H1 (cell line): ENCODE measurements at regions not wholly inside any gene's neighbourhood (a gene's known extent, or its start where the extent isn't known, plus 50 kb on each side); places are given as distances from the start of the nearest gene placed in this dataset.

Experiments
- EGR1 ChIP-seq: IDR thresholded peaks from 2 replicates; pipeline ENCODE4 v1.6.1; 2011; ENCODE audit warnings: low read depth, low read length, borderline replicate concordance
- EZH2 ChIP-seq: fragments of 200-600 bp; sonication (generic); IDR thresholded peaks from 2 replicates; pipeline ENCODE4 v1.7.1; 2012; ENCODE audit warnings: low read depth, mild to moderate bottlenecking, moderate library complexity, low read length, inconsistent platforms; ENCODE audit not compliant: severe bottlenecking
- TF ChIP-seq, protein P1 (sequence below): fragments of 300-600 bp; sonication (generic); IDR thresholded peaks from 2 replicates; pipeline ENCODE4 v1.7.1; 2012; ENCODE audit warnings: low read length, moderate library complexity, mild to moderate bottlenecking, inconsistent platforms; ENCODE audit not compliant: insufficient replicate concordance

- TF ChIP-seq, protein P1, sequence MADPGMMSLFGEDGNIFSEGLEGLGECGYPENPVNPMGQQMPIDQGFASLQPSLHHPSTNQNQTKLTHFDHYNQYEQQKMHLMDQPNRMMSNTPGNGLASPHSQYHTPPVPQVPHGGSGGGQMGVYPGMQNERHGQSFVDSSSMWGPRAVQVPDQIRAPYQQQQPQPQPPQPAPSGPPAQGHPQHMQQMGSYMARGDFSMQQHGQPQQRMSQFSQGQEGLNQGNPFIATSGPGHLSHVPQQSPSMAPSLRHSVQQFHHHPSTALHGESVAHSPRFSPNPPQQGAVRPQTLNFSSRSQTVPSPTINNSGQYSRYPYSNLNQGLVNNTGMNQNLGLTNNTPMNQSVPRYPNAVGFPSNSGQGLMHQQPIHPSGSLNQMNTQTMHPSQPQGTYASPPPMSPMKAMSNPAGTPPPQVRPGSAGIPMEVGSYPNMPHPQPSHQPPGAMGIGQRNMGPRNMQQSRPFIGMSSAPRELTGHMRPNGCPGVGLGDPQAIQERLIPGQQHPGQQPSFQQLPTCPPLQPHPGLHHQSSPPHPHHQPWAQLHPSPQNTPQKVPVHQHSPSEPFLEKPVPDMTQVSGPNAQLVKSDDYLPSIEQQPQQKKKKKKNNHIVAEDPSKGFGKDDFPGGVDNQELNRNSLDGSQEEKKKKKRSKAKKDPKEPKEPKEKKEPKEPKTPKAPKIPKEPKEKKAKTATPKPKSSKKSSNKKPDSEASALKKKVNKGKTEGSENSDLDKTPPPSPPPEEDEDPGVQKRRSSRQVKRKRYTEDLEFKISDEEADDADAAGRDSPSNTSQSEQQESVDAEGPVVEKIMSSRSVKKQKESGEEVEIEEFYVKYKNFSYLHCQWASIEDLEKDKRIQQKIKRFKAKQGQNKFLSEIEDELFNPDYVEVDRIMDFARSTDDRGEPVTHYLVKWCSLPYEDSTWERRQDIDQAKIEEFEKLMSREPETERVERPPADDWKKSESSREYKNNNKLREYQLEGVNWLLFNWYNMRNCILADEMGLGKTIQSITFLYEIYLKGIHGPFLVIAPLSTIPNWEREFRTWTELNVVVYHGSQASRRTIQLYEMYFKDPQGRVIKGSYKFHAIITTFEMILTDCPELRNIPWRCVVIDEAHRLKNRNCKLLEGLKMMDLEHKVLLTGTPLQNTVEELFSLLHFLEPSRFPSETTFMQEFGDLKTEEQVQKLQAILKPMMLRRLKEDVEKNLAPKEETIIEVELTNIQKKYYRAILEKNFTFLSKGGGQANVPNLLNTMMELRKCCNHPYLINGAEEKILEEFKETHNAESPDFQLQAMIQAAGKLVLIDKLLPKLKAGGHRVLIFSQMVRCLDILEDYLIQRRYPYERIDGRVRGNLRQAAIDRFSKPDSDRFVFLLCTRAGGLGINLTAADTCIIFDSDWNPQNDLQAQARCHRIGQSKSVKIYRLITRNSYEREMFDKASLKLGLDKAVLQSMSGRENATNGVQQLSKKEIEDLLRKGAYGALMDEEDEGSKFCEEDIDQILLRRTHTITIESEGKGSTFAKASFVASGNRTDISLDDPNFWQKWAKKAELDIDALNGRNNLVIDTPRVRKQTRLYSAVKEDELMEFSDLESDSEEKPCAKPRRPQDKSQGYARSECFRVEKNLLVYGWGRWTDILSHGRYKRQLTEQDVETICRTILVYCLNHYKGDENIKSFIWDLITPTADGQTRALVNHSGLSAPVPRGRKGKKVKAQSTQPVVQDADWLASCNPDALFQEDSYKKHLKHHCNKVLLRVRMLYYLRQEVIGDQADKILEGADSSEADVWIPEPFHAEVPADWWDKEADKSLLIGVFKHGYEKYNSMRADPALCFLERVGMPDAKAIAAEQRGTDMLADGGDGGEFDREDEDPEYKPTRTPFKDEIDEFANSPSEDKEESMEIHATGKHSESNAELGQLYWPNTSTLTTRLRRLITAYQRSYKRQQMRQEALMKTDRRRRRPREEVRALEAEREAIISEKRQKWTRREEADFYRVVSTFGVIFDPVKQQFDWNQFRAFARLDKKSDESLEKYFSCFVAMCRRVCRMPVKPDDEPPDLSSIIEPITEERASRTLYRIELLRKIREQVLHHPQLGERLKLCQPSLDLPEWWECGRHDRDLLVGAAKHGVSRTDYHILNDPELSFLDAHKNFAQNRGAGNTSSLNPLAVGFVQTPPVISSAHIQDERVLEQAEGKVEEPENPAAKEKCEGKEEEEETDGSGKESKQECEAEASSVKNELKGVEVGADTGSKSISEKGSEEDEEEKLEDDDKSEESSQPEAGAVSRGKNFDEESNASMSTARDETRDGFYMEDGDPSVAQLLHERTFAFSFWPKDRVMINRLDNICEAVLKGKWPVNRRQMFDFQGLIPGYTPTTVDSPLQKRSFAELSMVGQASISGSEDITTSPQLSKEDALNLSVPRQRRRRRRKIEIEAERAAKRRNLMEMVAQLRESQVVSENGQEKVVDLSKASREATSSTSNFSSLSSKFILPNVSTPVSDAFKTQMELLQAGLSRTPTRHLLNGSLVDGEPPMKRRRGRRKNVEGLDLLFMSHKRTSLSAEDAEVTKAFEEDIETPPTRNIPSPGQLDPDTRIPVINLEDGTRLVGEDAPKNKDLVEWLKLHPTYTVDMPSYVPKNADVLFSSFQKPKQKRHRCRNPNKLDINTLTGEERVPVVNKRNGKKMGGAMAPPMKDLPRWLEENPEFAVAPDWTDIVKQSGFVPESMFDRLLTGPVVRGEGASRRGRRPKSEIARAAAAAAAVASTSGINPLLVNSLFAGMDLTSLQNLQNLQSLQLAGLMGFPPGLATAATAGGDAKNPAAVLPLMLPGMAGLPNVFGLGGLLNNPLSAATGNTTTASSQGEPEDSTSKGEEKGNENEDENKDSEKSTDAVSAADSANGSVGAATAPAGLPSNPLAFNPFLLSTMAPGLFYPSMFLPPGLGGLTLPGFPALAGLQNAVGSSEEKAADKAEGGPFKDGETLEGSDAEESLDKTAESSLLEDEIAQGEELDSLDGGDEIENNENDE: no peak
- TF ChIP-seq EGR1: no peak
- TF ChIP-seq EZH2: no peak
These were observed 519.7 kb upstream of the FRG2C start (continued) for GRCh38 chr3:75144406-75144805.
